ENCODE measurements at regions not wholly inside any gene's neighbourhood (a gene's known extent, or its start where the extent isn't known, plus 50 kb on each side); places are given as distances from the start of the nearest gene placed in this dataset.

GRCh38 chrX:46178763-46179162 is 366.5 kb downstream of the ZNF674 start:
- ATAC-seq (no peak), DNase-seq (ENCODE audit: low spot score) (no peak), FAIRE-seq (no peak)
- Histone ChIP-seq H3K9ac (ENCODE audit: insufficient read depth, low read depth, low read length) (no peak overlapping the region), H2AFZ (ENCODE audit: low read length) (no peak overlapping the region), H3K9me3 (ENCODE audit: low read length) (no peaks in the 10 kb centered on the region), H3K4me2 (ENCODE audit: low read depth, low read length) (no peak overlapping the region), H3K36me3 (replicated peaks in 1 of 2; ENCODE audit: control insufficient read depth in 1 of 2, insufficient read depth in 2 of 2, low read length in 2 of 2) (no peaks in the 10 kb centered on the region), H3K27ac (ENCODE audit: extremely low read length, insufficient read depth, low read length) (no peak overlapping the region), H3K27me3 (ENCODE audit: control insufficient read depth in 1 of 2, insufficient read depth in 2 of 2, low read length in 2 of 2) (no peaks in the 10 kb centered on the region), H4K20me1 (ENCODE audit: insufficient read depth, low read length) (no peaks in the 10 kb centered on the region), H3K4me3 (replicated peaks in 1 of 3; ENCODE audit: insufficient read depth in 1 of 3, low read depth in 2 of 3, low read length in 3 of 3) (no peak overlapping the region), H3K79me2 (ENCODE audit: insufficient read depth, low read length) (no peaks in the 10 kb centered on the region), H3K4me1 (ENCODE audit: insufficient read depth, low read length) (peaks cover 31% of the 10 kb centered on the region)
- in situ Hi-C loops (cut with HindIII; ENCODE audit: extremely low pct_ligation_motif_present, low pct_unique_long_range_greater_than_20kb) (no loop called here), intact Hi-C loops (cut with micrococcal nuclease; ENCODE audit: unreplicated experiment) (no loop called here)
- CTCF ChIA-PET (ENCODE audit: low intra/inter-chr PET ratio, low total read pairs): no interaction called here
- TF ChIP-seq MEIS2 (CRISPR knock-in tag; IDR thresholded peaks at IDR 0.05) (no peak), SOX5 (CRISPR knock-in tag; IDR thresholded peaks at IDR 0.05; ENCODE audit: borderline replicate concordance) (no peak), RARA (CRISPR knock-in tag; IDR thresholded peaks at IDR 0.05) (no peak), ZNF431 (CRISPR knock-in tag; IDR thresholded peaks at IDR 0.05; ENCODE audit: borderline replicate concordance, low read depth) (no peak), GTF3A (CRISPR knock-in tag; conservative IDR thresholded peaks at IDR 0.05) (no peak), NR1H2 (CRISPR knock-in tag; IDR thresholded peaks at IDR 0.05; ENCODE audit: borderline replicate concordance, low read depth) (no peak), ETV5 (CRISPR knock-in tag; IDR thresholded peaks at IDR 0.05; ENCODE audit: borderline replicate concordance) (no peak), TARDBP (CRISPR knock-in tag; IDR thresholded peaks at IDR 0.05) (no peak), ASH2L (IDR thresholded peaks at IDR 0.05; ENCODE audit: insufficient read length, low read depth, low read length) (no peak), ATAD3A (CRISPR knock-in tag; IDR thresholded peaks at IDR 0.05) (no peak), SATB2 (CRISPR knock-in tag; IDR thresholded peaks at IDR 0.05) (no peak), LRRFIP1 (CRISPR knock-in tag; conservative IDR thresholded peaks at IDR 0.05) (no peak), POLR2AphosphoS2 (IDR thresholded peaks at IDR 0.05; ENCODE audit: low read depth, low read length) (no peak), ZNF589 (CRISPR knock-in tag; conservative IDR thresholded peaks at IDR 0.05) (no peak), HOXD1 (CRISPR knock-in tag; IDR thresholded peaks at IDR 0.05) (no peak), MYC (CRISPR knock-in tag; IDR thresholded peaks at IDR 0.05; ENCODE audit: borderline replicate concordance) (no peak), SOX13 (IDR thresholded peaks at IDR 0.05) (no peak), SOX13 (CRISPR knock-in tag; conservative IDR thresholded peaks at IDR 0.05 in 1 of 2, IDR thresholded peaks at IDR 0.05 in 1 of 2) (no peak), ZBTB38 (CRISPR knock-in tag; IDR thresholded peaks at IDR 0.05) (no peak)
- POLR2A ChIA-PET: no interaction called here
- WGBS (ENCODE audit: low lambda C conversion rate): 56% methylated on average over 1 of the region's 1 CpG
- BruUV-seq (replicated peaks): no TSS peak
